Caco-2 (cell line): ENCODE measurements at regions not wholly inside any gene's neighbourhood (a gene's known extent, or its start where the extent isn't known, plus 50 kb on each side); places are given as distances from the start of the nearest gene placed in this dataset.

Source experiments
- BruUV-seq: library from RNA; stranded (reverse); fragments of 400-500 nt; replicated peaks from 2 replicates; lab custom pipeline; 2021; lab: Mats Ljungman, UMichigan
- CTCF ChIA-PET: fragments of 300-600 bp; sonication (Branson Sonifier 250); formaldehyde crosslinking; loops from one replicate; lab custom pipeline; 2022; ENCODE audit warnings: antibody characterized with exemption; lab: Charles Lee
- POLR2A ChIA-PET: fragments of 300-600 bp; sonication (Branson Sonifier 250); formaldehyde crosslinking; loops from one replicate; lab custom pipeline; 2022; ENCODE audit warnings: antibody characterized with exemption; lab: Charles Lee
- DNase-seq, 2 experiments: peaks; one replicate each; pipeline versions ENCODE4 v3.0.0 to v3.0.0-alpha.2; 2020 to 2022
- H3K27me3 ChIP-seq: replicated peaks from 2 replicates; pipeline ENCODE4 v1.6.0; 2011; ENCODE audit warnings: low read length; ENCODE audit not compliant: control insufficient read depth, insufficient read depth
- H3K36me3 ChIP-seq: 2 replicates; pipeline ENCODE4 v1.5.1; 2011; ENCODE audit warnings: low read length; ENCODE audit not compliant: control insufficient read depth, insufficient read depth
- H3K4me1 ChIP-seq: fragments of 250-450 bp; sonication (Bioruptor Pico); 2 replicates; pipeline ENCODE4 v1.5.1; 2020; ENCODE audit warnings: mild to moderate bottlenecking
- H3K4me3 ChIP-seq: 2 replicates; pipeline ENCODE4 v1.5.1; 2011; ENCODE audit warnings: low read depth, mild to moderate bottlenecking, control low read depth, low read length
- H3K9me3 ChIP-seq: fragments of 250-450 bp; sonication (Bioruptor Pico); 2 replicates; pipeline ENCODE4 v1.5.1; 2020; ENCODE audit warnings: mild to moderate bottlenecking, moderate library complexity
- H3K27ac Mint-ChIP-seq: one replicate; pipeline ENCODE4 v1.8.0; 2022; ENCODE audit warnings: mixed read lengths; ENCODE audit not compliant: unreplicated experiment
- H3K27me3 Mint-ChIP-seq: one replicate; pipeline ENCODE4 v1.8.0; 2022; ENCODE audit warnings: mixed read lengths; ENCODE audit not compliant: insufficient read depth, unreplicated experiment
- H3K36me3 Mint-ChIP-seq: one replicate; pipeline ENCODE4 v1.8.0; 2022; ENCODE audit warnings: mild to moderate bottlenecking, mixed read lengths; ENCODE audit not compliant: insufficient read depth, unreplicated experiment
- H3K4me1 Mint-ChIP-seq: one replicate; pipeline ENCODE4 v1.8.0; 2022; ENCODE audit warnings: low read depth, mixed read lengths; ENCODE audit not compliant: unreplicated experiment
- H3K4me3 Mint-ChIP-seq: one replicate; pipeline ENCODE4 v1.8.0; 2022; ENCODE audit warnings: mild to moderate bottlenecking, moderate library complexity, mixed read lengths; ENCODE audit not compliant: unreplicated experiment
- H3K9me3 Mint-ChIP-seq: one replicate; pipeline ENCODE4 v1.8.0; 2022; ENCODE audit warnings: mixed read lengths; ENCODE audit not compliant: unreplicated experiment
- CTCF ChIP-seq, 2 experiments: fragments of 200-600 bp in 1 of 2; IDR thresholded peaks; 1 replicate in 1 of 2; 2 replicates in 1 of 2; pipeline versions ENCODE4 v1.5.1 to v1.8.0; 2011 to 2022; ENCODE audit warnings: antibody characterized with exemption in 1 of 2, control low read depth in 1 of 2, inconsistent platforms in 1 of 2, low read depth in 1 of 2, low read length in 1 of 2, mild to moderate bottlenecking in 1 of 2, moderate library complexity in 1 of 2; ENCODE audit not compliant: insufficient read depth in 1 of 2, severe bottlenecking in 1 of 2, unreplicated experiment in 1 of 2
- intact Hi-C: fragments of 100-400 bp; cut with micrococcal nuclease; formaldehyde crosslinking; loops from one replicate; pipeline ENCODE4 v1.10.0; 2022; ENCODE audit not compliant: unreplicated experiment

DNA sequence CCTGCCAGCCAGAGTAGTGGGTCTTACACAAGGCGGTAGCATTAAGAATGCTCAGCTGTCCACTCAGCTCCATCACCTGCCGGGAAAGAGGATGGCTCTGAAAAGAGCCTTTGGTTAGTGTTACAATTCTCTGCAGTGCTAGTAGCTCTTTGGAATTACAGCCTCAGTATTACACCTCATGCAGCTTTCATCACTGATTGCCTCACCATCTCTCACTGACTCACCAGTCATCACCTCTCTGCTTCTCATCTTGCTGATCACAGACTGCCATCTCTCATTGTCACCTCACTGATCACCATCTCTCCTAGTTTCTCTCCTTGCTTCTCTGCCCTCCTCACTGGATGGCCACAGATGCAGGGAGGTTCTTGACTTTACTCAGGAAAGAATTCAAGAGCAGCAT lies 573.5 kb upstream of the SETBP1 start:
- no peak overlapping the region for H3K4me3 ChIP-seq
- no peaks in the 10 kb centered on the region for H3K36me3 ChIP-seq
- Mint-ChIP-seq H3K36me3 (no peaks in the 10 kb centered on the region), H3K4me3 (no peak overlapping the region), H3K27me3 (no peaks in the 10 kb centered on the region), H3K4me1 (no peaks in the 10 kb centered on the region), H3K9me3 (no peaks in the 10 kb centered on the region), H3K27ac (no peak overlapping the region)
- H3K4me1 ChIP-seq: no peaks in the 10 kb centered on the region
- ChIA-PET POLR2A (no interaction called here), CTCF (no interaction called here)
- no peak for TF ChIP-seq CTCF (IDR thresholded peaks at IDR 0.05; ENCODE audit: insufficient read depth in 1 of 2, low read depth in 1 of 2, low read length in 1 of 2, severe bottlenecking in 1 of 2, unreplicated experiment in 1 of 2)
- no TSS peak for BruUV-seq
- intact Hi-C loops: no loop called here
- DNase-seq: no peak
- H3K27me3 ChIP-seq: no peaks in the 10 kb centered on the region
- H3K9me3 ChIP-seq: no peaks in the 10 kb centered on the region

GRCh38 chr18:44111337-44111736 lies 569.4 kb upstream of the SETBP1 start:
- no peaks in the 10 kb centered on the region for H3K9me3 Mint-ChIP-seq
- Histone ChIP-seq H3K4me3 (no peak overlapping the region), H3K9me3 (no peaks in the 10 kb centered on the region), H3K27me3 (no peaks in the 10 kb centered on the region), H3K36me3 (no peaks in the 10 kb centered on the region), H3K4me1 (no peaks in the 10 kb centered on the region)
- no peak for DNase-seq
- H3K4me3 Mint-ChIP-seq: no peak overlapping the region
- no peak overlapping the region for H3K27ac Mint-ChIP-seq
- no peaks in the 10 kb centered on the region for H3K27me3 Mint-ChIP-seq
- BruUV-seq: no TSS peak
- CTCF ChIA-PET: no interaction called here
- H3K4me1 Mint-ChIP-seq: no peaks in the 10 kb centered on the region
- POLR2A ChIA-PET: no interaction called here
- no peak for TF ChIP-seq CTCF (IDR thresholded peaks at IDR 0.05; ENCODE audit: insufficient read depth in 1 of 2, low read depth in 1 of 2, low read length in 1 of 2, severe bottlenecking in 1 of 2, unreplicated experiment in 1 of 2)
- intact Hi-C loops: no loop called here
- H3K36me3 Mint-ChIP-seq: no peaks in the 10 kb centered on the region

DNA sequence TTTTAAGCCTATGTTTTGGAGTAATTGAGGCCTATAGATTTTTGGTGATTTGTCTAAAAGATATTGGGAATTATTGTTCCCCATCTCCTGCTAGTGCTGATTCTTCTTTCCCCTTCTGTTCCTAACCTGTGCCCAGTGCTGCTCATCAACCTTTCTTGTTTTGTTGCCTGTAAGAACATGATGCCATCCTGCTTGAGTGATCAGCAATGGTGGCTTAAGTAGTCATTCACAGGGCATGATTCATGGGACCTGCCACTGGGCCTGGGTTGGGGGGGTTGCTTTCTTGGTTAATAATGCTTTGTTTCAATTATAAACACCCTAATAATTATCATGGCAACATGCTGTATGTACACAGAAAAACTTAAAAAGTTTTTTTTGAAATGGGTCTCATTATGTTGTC lies 562.9 kb upstream of the SETBP1 start:
- no peak overlapping the region for H3K4me3 Mint-ChIP-seq
- Histone ChIP-seq H3K4me3 (no peak overlapping the region), H3K36me3 (no peaks in the 10 kb centered on the region), H3K9me3 (no peaks in the 10 kb centered on the region), H3K4me1 (no peaks in the 10 kb centered on the region), H3K27me3 (no peaks in the 10 kb centered on the region)
- no peaks in the 10 kb centered on the region for H3K9me3 Mint-ChIP-seq
- intact Hi-C loops: no loop called here
- DNase-seq: no peak
- H3K36me3 Mint-ChIP-seq: no peaks in the 10 kb centered on the region
- ChIA-PET CTCF (interaction anchor here (0.6 kb wide), 1 partner anchor 99 kb away, joined by 3 read pairs; no protein-coding TSS in a partner anchor), POLR2A (no interaction called here)
- no peak for TF ChIP-seq CTCF (IDR thresholded peaks at IDR 0.05; ENCODE audit: insufficient read depth in 1 of 2, low read depth in 1 of 2, low read length in 1 of 2, severe bottlenecking in 1 of 2, unreplicated experiment in 1 of 2)
- H3K27me3 Mint-ChIP-seq: peaks cover 3% of the 10 kb centered on the region
- no peak overlapping the region for H3K27ac Mint-ChIP-seq
- no peaks in the 10 kb centered on the region for H3K4me1 Mint-ChIP-seq
- BruUV-seq: no TSS peak
